GM12878 (cell line): ENCODE measurements at regions not wholly inside any gene's neighbourhood (a gene's known extent, or its start where the extent isn't known, plus 50 kb on each side); places are given as distances from the start of the nearest gene placed in this dataset.

ENCODE experiments used
- ATAC-seq: fragments of 200-7000 bp; cut with Tn5 transposase; 3 replicates; pipeline ENCODE4 v1.9.1; 2020; ENCODE audit warnings: mild to moderate bottlenecking, moderate library complexity
- BruUV-seq: library from RNA; stranded (reverse); fragments of 400-500 nt; replicated peaks from 2 replicates; lab custom pipeline; 2021; lab: Mats Ljungman, UMichigan
- CTCF ChIA-PET: fragments of 300-600 bp; sonication (Branson Sonifier 250); formaldehyde crosslinking; extraction: SDS; loops from one replicate; lab custom pipeline; 2021; ENCODE audit warnings: inconsistent platforms; lab: Yijun Ruan, JAX
- POLR2A ChIA-PET: fragments of 350-600 bp; formaldehyde crosslinking; extraction: SDS; loops from one replicate; lab custom pipeline; 2021; ENCODE audit warnings: inconsistent platforms; lab: Charles Lee
- RAD21 ChIA-PET: fragments of 300-600 bp; sonication (Branson Sonifier 250); formaldehyde crosslinking; loops from one replicate; lab custom pipeline; 2023; ENCODE audit warnings: antibody characterized with exemption; ENCODE audit not compliant: unreplicated experiment; lab: Charles Lee
- SMC1A ChIA-PET: fragments of 300-600 bp; sonication (Branson Sonifier 250); formaldehyde crosslinking; loops from one replicate; lab custom pipeline; 2023; ENCODE audit not compliant: unreplicated experiment, uncharacterized antibody; lab: Charles Lee
- DNase-seq: peaks from one replicate; pipeline ENCODE4 v3.0.0-alpha.2; 2011; ENCODE audit warnings: low read depth, low spot score
- FAIRE-seq: peaks from 3 replicates; lab custom pipeline; 2011; peaks lifted over from hg19 to GRCh38; lab: Jason Lieb, UNC
- H2AFZ ChIP-seq: 2 replicates; pipeline ENCODE4 v1.6.0; 2011; ENCODE audit warnings: low read depth, low read length, control low read depth; ENCODE audit not compliant: control insufficient read depth
- H3K27ac ChIP-seq: 2 replicates; pipeline ENCODE4 v1.5.1; 2011; ENCODE audit warnings: control low read depth; ENCODE audit not compliant: control insufficient read depth, insufficient read depth
- H3K27me3 ChIP-seq, 2 experiments: replicated peaks in 1 of 2; 2 replicates each; pipeline versions ENCODE4 v1.6.0 to v1.6.1; 2011; ENCODE audit warnings: low read length in 1 of 2; ENCODE audit not compliant: control insufficient read depth in 2 of 2, insufficient read depth in 2 of 2
- H3K36me3 ChIP-seq, 2 experiments: 2 replicates each; pipeline ENCODE4 v1.5.1; 2011; ENCODE audit warnings: low read length in 1 of 2; ENCODE audit not compliant: control insufficient read depth in 2 of 2, insufficient read depth in 2 of 2
- H3K4me1 ChIP-seq: 2 replicates; pipeline ENCODE4 v1.6.1; 2011; ENCODE audit warnings: mild to moderate bottlenecking, low read length, moderate library complexity, mixed read lengths; ENCODE audit not compliant: control insufficient read depth, insufficient read depth
- H3K4me2 ChIP-seq: 2 replicates; pipeline ENCODE4 v1.6.0; 2011; ENCODE audit warnings: control low read depth; ENCODE audit not compliant: control insufficient read depth, insufficient read depth
- H3K4me3 ChIP-seq: fragments of 200-600 bp; sonication (generic); 2 replicates; pipeline ENCODE4 v1.5.1; 2016
- H3K79me2 ChIP-seq: 2 replicates; pipeline ENCODE4 v1.6.0; 2011; ENCODE audit warnings: low read length; ENCODE audit not compliant: control insufficient read depth, insufficient read depth
- H3K9ac ChIP-seq: 2 replicates; pipeline ENCODE4 v1.8.0; 2011; ENCODE audit warnings: low read length, control low read depth, mixed read lengths; ENCODE audit not compliant: control insufficient read depth, insufficient read depth
- H3K9me3 ChIP-seq: replicated peaks from 3 replicates; pipeline ENCODE4 v1.5.1; 2011; ENCODE audit warnings: mild to moderate bottlenecking, low read length; ENCODE audit not compliant: control insufficient read depth, insufficient read depth
- H4K20me1 ChIP-seq: 2 replicates; pipeline ENCODE4 v1.6.0; 2011; ENCODE audit not compliant: control insufficient read depth, insufficient read depth
- GATAD2B ChIP-seq: fragments of 450-650 bp; conservative IDR thresholded peaks from 2 replicates; pipeline ENCODE4 v1.6.1; 2017; ENCODE audit warnings: low read depth, mild to moderate bottlenecking, moderate library complexity
- NRF1 ChIP-seq: conservative IDR thresholded peaks from 2 replicates; pipeline ENCODE4 v1.6.1; 2011; ENCODE audit warnings: mild to moderate bottlenecking, low read depth, low read length, improper control_type of control experiment
- ZNF24 ChIP-seq: fragments of 450-650 bp; IDR thresholded peaks from 2 replicates; pipeline ENCODE4 v1.6.1; 2017; ENCODE audit warnings: antibody characterized with exemption, mild to moderate bottlenecking
- ZNF622 ChIP-seq: fragments of 450-650 bp; IDR thresholded peaks from 2 replicates; pipeline ENCODE4 v1.6.1; 2017; ENCODE audit warnings: mild to moderate bottlenecking, inconsistent platforms
- in situ Hi-C: fragments of 300-500 bp; cut with MboI; formaldehyde crosslinking; loops from 9 replicates; pipeline ENCODE4 v1.14.3; 2018; ENCODE audit warnings: mixed read lengths
- intact Hi-C: fragments of 100-400 bp; cut with micrococcal nuclease; formaldehyde crosslinking; loops from one replicate; pipeline ENCODE4 v1.14.2; 2022; ENCODE audit not compliant: unreplicated experiment
- TF ChIP-seq, protein P1 (sequence below): IDR thresholded peaks from 2 replicates; pipeline ENCODE4 v1.6.1; 2012; ENCODE audit warnings: mild to moderate bottlenecking, low read depth, low read length
- TF ChIP-seq, protein P2 (sequence below): fragments of 450-650 bp; IDR thresholded peaks from 2 replicates; pipeline ENCODE4 v1.6.1; 2018; ENCODE audit warnings: mild to moderate bottlenecking, low read depth, moderate library complexity; ENCODE audit not compliant: partially characterized antibody

DNA sequence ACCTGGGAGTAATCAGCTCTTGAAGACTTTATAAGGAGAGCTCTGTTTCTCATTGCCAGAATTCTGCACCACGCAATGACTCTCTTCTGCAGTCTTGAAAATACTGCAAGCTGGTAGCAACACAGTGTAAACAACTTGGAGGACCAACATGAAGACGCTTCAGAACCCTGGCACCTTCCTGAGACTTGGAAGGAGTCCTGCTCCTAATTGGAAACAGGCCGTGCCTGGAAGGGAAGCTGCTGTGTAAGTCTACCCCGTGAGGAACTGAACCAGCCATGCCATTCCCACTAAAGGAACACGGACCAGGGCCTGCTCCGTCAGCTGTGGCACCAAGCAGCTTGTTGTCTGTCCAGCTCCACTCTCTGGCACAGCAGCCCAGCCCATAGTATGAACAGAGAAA, 171.1 kb downstream of the PAX3 start (continued):
- TF ChIP-seq, protein P1, sequence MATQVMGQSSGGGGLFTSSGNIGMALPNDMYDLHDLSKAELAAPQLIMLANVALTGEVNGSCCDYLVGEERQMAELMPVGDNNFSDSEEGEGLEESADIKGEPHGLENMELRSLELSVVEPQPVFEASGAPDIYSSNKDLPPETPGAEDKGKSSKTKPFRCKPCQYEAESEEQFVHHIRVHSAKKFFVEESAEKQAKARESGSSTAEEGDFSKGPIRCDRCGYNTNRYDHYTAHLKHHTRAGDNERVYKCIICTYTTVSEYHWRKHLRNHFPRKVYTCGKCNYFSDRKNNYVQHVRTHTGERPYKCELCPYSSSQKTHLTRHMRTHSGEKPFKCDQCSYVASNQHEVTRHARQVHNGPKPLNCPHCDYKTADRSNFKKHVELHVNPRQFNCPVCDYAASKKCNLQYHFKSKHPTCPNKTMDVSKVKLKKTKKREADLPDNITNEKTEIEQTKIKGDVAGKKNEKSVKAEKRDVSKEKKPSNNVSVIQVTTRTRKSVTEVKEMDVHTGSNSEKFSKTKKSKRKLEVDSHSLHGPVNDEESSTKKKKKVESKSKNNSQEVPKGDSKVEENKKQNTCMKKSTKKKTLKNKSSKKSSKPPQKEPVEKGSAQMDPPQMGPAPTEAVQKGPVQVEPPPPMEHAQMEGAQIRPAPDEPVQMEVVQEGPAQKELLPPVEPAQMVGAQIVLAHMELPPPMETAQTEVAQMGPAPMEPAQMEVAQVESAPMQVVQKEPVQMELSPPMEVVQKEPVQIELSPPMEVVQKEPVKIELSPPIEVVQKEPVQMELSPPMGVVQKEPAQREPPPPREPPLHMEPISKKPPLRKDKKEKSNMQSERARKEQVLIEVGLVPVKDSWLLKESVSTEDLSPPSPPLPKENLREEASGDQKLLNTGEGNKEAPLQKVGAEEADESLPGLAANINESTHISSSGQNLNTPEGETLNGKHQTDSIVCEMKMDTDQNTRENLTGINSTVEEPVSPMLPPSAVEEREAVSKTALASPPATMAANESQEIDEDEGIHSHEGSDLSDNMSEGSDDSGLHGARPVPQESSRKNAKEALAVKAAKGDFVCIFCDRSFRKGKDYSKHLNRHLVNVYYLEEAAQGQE = no peak
- no peak for TF ChIP-seq ZNF24
- TF ChIP-seq ZNF622 = no peak
- TF ChIP-seq, protein P2, sequence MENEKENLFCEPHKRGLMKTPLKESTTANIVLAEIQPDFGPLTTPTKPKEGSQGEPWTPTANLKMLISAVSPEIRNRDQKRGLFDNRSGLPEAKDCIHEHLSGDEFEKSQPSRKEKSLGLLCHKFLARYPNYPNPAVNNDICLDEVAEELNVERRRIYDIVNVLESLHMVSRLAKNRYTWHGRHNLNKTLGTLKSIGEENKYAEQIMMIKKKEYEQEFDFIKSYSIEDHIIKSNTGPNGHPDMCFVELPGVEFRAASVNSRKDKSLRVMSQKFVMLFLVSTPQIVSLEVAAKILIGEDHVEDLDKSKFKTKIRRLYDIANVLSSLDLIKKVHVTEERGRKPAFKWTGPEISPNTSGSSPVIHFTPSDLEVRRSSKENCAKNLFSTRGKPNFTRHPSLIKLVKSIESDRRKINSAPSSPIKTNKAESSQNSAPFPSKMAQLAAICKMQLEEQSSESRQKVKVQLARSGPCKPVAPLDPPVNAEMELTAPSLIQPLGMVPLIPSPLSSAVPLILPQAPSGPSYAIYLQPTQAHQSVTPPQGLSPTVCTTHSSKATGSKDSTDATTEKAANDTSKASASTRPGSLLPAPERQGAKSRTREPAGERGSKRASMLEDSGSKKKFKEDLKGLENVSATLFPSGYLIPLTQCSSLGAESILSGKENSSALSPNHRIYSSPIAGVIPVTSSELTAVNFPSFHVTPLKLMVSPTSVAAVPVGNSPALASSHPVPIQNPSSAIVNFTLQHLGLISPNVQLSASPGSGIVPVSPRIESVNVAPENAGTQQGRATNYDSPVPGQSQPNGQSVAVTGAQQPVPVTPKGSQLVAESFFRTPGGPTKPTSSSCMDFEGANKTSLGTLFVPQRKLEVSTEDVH = no peak

DNA sequence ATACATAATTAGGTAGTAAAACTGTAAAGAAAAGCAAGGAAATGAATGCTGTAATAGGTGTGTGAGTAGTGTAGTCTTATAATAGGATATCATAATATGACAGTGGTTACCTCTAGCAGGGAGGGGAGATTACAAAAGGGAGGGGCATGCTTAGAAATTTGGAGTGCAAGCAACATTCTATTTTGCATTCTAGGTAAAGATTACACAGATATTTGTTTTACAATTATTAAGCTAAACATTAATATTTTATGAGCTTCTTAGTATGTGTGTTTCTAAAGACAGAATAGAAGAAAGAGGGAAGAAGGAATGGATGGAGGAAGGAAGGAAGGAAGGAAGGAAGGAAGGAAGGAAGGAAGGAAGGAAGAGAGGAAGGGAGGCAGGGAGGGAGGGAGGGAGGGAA, 177.9 kb downstream of the PAX3 start:
- H3K36me3 ChIP-seq = no peaks in the 10 kb centered on the region
- no peaks in the 10 kb centered on the region for H4K20me1 ChIP-seq
- BruUV-seq = no TSS peak
- H3K9me3 ChIP-seq = no peaks in the 10 kb centered on the region
- SMC1A ChIA-PET = no interaction called here
- H2AFZ ChIP-seq = no peak overlapping the region
- H3K4me2 ChIP-seq = no peak overlapping the region
- H3K4me1 ChIP-seq = no peaks in the 10 kb centered on the region
- intact Hi-C loops = no loop called here
- RAD21 ChIA-PET = no interaction called here
- TF ChIP-seq NRF1 (no peak), GATAD2B (no peak)
- TF ChIP-seq, all 136 proteins: peak for 0
- POLR2A ChIA-PET = no interaction called here
- CTCF ChIA-PET = no interaction called here
- H3K4me3 ChIP-seq = no peak overlapping the region
- H3K79me2 ChIP-seq = no peaks in the 10 kb centered on the region
- FAIRE-seq (no peak), DNase-seq (no peak), ATAC-seq (no peak)
- no peak overlapping the region for H3K27ac ChIP-seq
- no peaks in the 10 kb centered on the region for H3K27me3 ChIP-seq
- in situ Hi-C loops = no loop called here
- no peak overlapping the region for H3K9ac ChIP-seq
